H1 (cell line): ENCODE measurements at regions not wholly inside any gene's neighbourhood (a gene's known extent, or its start where the extent isn't known, plus 50 kb on each side); places are given as distances from the start of the nearest gene placed in this dataset.

Experiments used
- EZH2 ChIP-seq: fragments of 200-600 bp; sonication (generic); IDR thresholded peaks from 2 replicates; pipeline ENCODE4 v1.7.1; 2012; ENCODE audit warnings: low read depth, mild to moderate bottlenecking, moderate library complexity, low read length, inconsistent platforms; ENCODE audit not compliant: severe bottlenecking
- RAD21 ChIP-seq, 2 experiments: IDR thresholded peaks in 1 of 2; conservative IDR thresholded peaks in 1 of 2; 2 replicates each; pipeline ENCODE4 v1.6.1; 2011; ENCODE audit warnings: low read depth in 2 of 2, low read length in 2 of 2, improper control_type of control experiment in 1 of 2, inconsistent platforms in 1 of 2, mild to moderate bottlenecking in 1 of 2, moderate library complexity in 1 of 2
- TF ChIP-seq, protein P1 (sequence below), 3 experiments: IDR thresholded peaks; 1 replicate in 2 of 3; 2 replicates in 1 of 3; pipeline versions ENCODE4 v1.5.1 to v1.6.1; 2011; ENCODE audit warnings: low read length in 3 of 3, mild to moderate bottlenecking in 3 of 3, inconsistent platforms in 2 of 3, low read depth in 1 of 3, moderate library complexity in 1 of 3; ENCODE audit not compliant: insufficient read depth in 1 of 3; ENCODE audit errors: control extremely low read depth in 1 of 3

DNA sequence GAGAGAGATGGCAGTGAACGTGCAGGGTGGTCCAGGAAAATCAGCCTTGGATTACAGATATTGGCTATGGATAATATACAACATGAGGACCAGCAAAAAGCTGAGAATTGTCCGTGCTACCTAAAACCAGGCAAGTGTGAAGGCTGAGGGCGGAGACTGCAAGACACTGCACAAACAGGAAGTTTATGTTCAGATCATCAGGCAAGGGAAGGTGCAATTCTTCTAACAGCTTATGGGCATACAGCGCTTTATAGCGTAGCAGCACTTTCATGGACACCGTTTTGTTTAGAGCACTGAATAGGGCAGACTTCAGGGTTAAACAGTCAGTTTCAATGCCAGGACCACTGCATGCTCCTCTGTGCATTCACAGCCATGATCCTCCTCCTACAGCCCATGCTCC is 93.1 kb upstream of the TMEM45B start:
- TF ChIP-seq, protein P1, sequence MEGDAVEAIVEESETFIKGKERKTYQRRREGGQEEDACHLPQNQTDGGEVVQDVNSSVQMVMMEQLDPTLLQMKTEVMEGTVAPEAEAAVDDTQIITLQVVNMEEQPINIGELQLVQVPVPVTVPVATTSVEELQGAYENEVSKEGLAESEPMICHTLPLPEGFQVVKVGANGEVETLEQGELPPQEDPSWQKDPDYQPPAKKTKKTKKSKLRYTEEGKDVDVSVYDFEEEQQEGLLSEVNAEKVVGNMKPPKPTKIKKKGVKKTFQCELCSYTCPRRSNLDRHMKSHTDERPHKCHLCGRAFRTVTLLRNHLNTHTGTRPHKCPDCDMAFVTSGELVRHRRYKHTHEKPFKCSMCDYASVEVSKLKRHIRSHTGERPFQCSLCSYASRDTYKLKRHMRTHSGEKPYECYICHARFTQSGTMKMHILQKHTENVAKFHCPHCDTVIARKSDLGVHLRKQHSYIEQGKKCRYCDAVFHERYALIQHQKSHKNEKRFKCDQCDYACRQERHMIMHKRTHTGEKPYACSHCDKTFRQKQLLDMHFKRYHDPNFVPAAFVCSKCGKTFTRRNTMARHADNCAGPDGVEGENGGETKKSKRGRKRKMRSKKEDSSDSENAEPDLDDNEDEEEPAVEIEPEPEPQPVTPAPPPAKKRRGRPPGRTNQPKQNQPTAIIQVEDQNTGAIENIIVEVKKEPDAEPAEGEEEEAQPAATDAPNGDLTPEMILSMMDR (IDR thresholded peaks at IDR 0.05; ENCODE audit: control extremely low read depth in 1 of 3, insufficient read depth in 1 of 3, low read depth in 1 of 3, low read length in 3 of 3), result no peak
- no peak for TF ChIP-seq EZH2
- no peak for TF ChIP-seq RAD21 (IDR thresholded peaks at IDR 0.05 in 1 of 2, conservative IDR thresholded peaks at IDR 0.05 in 1 of 2; ENCODE audit: low read depth in 2 of 2, low read length in 2 of 2)
